ENCODE measurements at regions not wholly inside any gene's neighbourhood (a gene's known extent, or its start where the extent isn't known, plus 50 kb on each side); places are given as distances from the start of the nearest gene placed in this dataset.
"Not testable (repeated sequence)": the region's sequence is repeated elsewhere in the genome, so short reads cannot be mapped to it uniquely, and the experiment has no call there.

- in situ Hi-C loops (cut with HindIII; ENCODE audit: low sequenced_read_pairs) = no loop called here
- TF ChIP-seq, protein P1, sequence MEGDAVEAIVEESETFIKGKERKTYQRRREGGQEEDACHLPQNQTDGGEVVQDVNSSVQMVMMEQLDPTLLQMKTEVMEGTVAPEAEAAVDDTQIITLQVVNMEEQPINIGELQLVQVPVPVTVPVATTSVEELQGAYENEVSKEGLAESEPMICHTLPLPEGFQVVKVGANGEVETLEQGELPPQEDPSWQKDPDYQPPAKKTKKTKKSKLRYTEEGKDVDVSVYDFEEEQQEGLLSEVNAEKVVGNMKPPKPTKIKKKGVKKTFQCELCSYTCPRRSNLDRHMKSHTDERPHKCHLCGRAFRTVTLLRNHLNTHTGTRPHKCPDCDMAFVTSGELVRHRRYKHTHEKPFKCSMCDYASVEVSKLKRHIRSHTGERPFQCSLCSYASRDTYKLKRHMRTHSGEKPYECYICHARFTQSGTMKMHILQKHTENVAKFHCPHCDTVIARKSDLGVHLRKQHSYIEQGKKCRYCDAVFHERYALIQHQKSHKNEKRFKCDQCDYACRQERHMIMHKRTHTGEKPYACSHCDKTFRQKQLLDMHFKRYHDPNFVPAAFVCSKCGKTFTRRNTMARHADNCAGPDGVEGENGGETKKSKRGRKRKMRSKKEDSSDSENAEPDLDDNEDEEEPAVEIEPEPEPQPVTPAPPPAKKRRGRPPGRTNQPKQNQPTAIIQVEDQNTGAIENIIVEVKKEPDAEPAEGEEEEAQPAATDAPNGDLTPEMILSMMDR (IDR thresholded peaks at IDR 0.05; ENCODE audit: low read depth, low read length) = no peak
- no peak for DNase-seq (ENCODE audit: low read depth, low spot score)
These were observed 91.4 kb upstream of the ADGRG2 start for GRCh38 chrX:19213610-19214152.

DNA sequence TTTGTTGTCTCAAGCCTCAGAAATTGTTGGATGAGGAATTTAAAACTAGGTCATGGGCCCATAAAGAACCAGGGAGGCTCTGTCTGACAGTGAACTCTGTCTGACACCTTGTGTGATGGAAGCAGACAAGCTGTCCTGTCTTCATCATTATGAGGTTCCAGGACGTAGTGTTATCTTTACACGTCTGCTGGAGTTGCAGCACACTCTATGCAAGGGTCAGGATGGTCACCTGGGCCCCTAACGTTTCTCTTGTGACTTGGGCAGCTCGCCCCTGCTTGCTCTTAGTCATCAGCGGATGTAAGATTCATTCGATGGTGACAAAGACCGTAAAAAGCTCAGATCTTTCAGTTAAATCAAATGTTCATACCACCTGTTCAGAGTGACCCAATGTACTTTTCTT, 92.0 kb upstream of the ADGRG2 start:
- in situ Hi-C loops (cut with HindIII; ENCODE audit: low sequenced_read_pairs) = no loop called here
- DNase-seq (ENCODE audit: low read depth, low spot score) = no peak
- H3K4me3 ChIP-seq (ENCODE audit: low read depth, low read length) = no peak overlapping the region
- TF ChIP-seq, protein P1 (IDR thresholded peaks at IDR 0.05; ENCODE audit: low read depth, low read length) = no peak

More at GRCh38 chrX:19213610-19214152, 91.4 kb upstream of the ADGRG2 start:
- H3K4me3 ChIP-seq (ENCODE audit: low read depth, low read length) = no peak overlapping the region

- in situ Hi-C loops (cut with HindIII; ENCODE audit: low sequenced_read_pairs) = no loop called here
- TF ChIP-seq, protein P1 (IDR thresholded peaks at IDR 0.05; ENCODE audit: low read depth, low read length) = no peak
- DNase-seq (ENCODE audit: low read depth, low spot score) = peak; percentile 2
- H3K4me3 ChIP-seq (ENCODE audit: low read depth, low read length) = no peak overlapping the region
These were observed 103.6 kb upstream of the ADGRG2 start for GRCh38 chrX:19225909-19226308.

- DNase-seq (ENCODE audit: low read depth, low spot score); H3K4me3 ChIP-seq (ENCODE audit: low read depth, low read length); in situ Hi-C loops (cut with HindIII; ENCODE audit: low sequenced_read_pairs): not testable (repeated sequence)
These were observed 107.6 kb upstream of the ADGRG2 start for GRCh38 chrX:19229896-19230295.

GRCh38 chrX:19237901-19238300, 105.8 kb upstream of the PDHA1 start:
- no peak overlapping the region for H3K4me3 ChIP-seq (ENCODE audit: low read depth, low read length)
- DNase-seq (ENCODE audit: low read depth, low spot score) = no peak
- in situ Hi-C loops (cut with HindIII; ENCODE audit: low sequenced_read_pairs) = no loop called here
- TF ChIP-seq, protein P1 (IDR thresholded peaks at IDR 0.05; ENCODE audit: low read depth, low read length) = no peak

GRCh38 chrX:19243431-19243830, 100.3 kb upstream of the PDHA1 start:
- in situ Hi-C loops (cut with HindIII; ENCODE audit: low sequenced_read_pairs) = no loop called here
- no peak for DNase-seq (ENCODE audit: low read depth, low spot score)
- TF ChIP-seq, protein P1 (IDR thresholded peaks at IDR 0.05; ENCODE audit: low read depth, low read length) = no peak
- no peak overlapping the region for H3K4me3 ChIP-seq (ENCODE audit: low read depth, low read length)

GRCh38 chrX:19244921-19245320, 98.8 kb upstream of the PDHA1 start:
- H3K4me3 ChIP-seq (ENCODE audit: low read depth, low read length); DNase-seq (ENCODE audit: low read depth, low spot score); in situ Hi-C loops (cut with HindIII; ENCODE audit: low sequenced_read_pairs): not testable (repeated sequence)

DNA sequence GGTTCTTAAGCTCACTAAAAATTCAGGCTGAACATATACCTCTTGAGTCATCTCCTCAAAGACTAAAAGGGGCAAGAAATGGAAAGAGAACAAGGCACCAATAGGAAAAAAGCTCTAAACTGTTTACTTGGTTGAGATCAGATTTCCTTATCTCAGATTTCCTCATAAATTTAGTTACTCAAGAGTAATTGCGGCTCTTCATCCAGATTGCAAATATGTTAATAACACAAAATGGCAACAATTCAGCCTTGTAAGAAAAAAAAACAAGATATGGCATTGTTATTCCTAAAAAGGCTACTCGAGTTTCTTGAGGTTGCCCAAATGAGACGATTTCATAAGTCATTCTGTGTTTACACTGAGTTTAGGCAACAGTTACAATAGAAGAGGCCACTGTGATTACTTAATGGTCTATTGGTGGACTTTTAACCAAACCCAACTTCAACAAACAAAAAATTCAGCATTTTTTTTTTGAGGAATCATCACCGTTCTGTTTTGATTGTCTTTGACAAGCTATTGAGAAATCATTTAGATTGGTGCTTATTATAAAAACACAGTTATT, 97.9 kb upstream of the PDHA1 start:
- no peak overlapping the region for H3K4me3 ChIP-seq (ENCODE audit: low read depth, low read length)
- no peak for DNase-seq (ENCODE audit: low read depth, low spot score)
- TF ChIP-seq, protein P1 (IDR thresholded peaks at IDR 0.05; ENCODE audit: low read depth, low read length) = no peak
- in situ Hi-C loops (cut with HindIII; ENCODE audit: low sequenced_read_pairs) = no loop called here

Data from astrocyte of the spinal cord (primary cell).